ENCODE measurements at regions not wholly inside any gene's neighbourhood (a gene's known extent, or its start where the extent isn't known, plus 50 kb on each side); places are given as distances from the start of the nearest gene placed in this dataset.

GRCh38 chr13:109843695-109844094 is 57.3 kb upstream of the IRS2 start:
- ChIA-PET CTCF (no interaction called here), POLR2A (no interaction called here)
- H3K4me3 ChIP-seq (ENCODE audit: low read depth, low read length), result no peak overlapping the region
- H3K27ac ChIP-seq (ENCODE audit: low read depth, low read length), result no peak overlapping the region
- DNase-seq (ENCODE audit: low read depth, low spot score), result no peak
- no peaks in the 10 kb centered on the region; the same call in 1 of the 2 replicates for H3K9me3 ChIP-seq (ENCODE audit: control insufficient read depth, insufficient read depth, low read length)
- H3K27me3 ChIP-seq (ENCODE audit: control insufficient read depth, insufficient read depth, low read length), result no peaks in the 10 kb centered on the region
- no peak for TF ChIP-seq CTCF (IDR thresholded peaks at IDR 0.05; ENCODE audit: low read depth, low read length)

GRCh38 chr13:109842212-109842920 is 56.0 kb upstream of the IRS2 start:
- no peaks in the 10 kb centered on the region for H3K27me3 ChIP-seq (ENCODE audit: control insufficient read depth, insufficient read depth, low read length)
- DNase-seq (ENCODE audit: low read depth, low spot score), result no peak
- ChIA-PET POLR2A (no interaction called here), CTCF (no interaction called here)
- no peak overlapping the region for H3K4me3 ChIP-seq (ENCODE audit: low read depth, low read length)
- H3K9me3 ChIP-seq (ENCODE audit: control insufficient read depth, insufficient read depth, low read length), result no peaks in the 10 kb centered on the region; the same call in 1 of the 2 replicates
- H3K27ac ChIP-seq (ENCODE audit: low read depth, low read length), result no peak overlapping the region
- no peak for TF ChIP-seq CTCF (IDR thresholded peaks at IDR 0.05; ENCODE audit: low read depth, low read length)

- no peak overlapping the region for H3K4me3 ChIP-seq (ENCODE audit: low read depth, low read length)
- H3K27ac ChIP-seq (ENCODE audit: low read depth, low read length), result no peak overlapping the region
- CTCF ChIA-PET, result no interaction called here
- no peaks in the 10 kb centered on the region; the same call in 1 of the 2 replicates for H3K9me3 ChIP-seq (ENCODE audit: control insufficient read depth, insufficient read depth, low read length)
- POLR2A ChIA-PET, result no interaction called here
- no peak for TF ChIP-seq CTCF (IDR thresholded peaks at IDR 0.05; ENCODE audit: low read depth, low read length)
- DNase-seq (ENCODE audit: low read depth, low spot score), result no peak
- H3K27me3 ChIP-seq (ENCODE audit: control insufficient read depth, insufficient read depth, low read length), result no peaks in the 10 kb centered on the region
Measured at GRCh38 chr13:109840893-109841287, 54.5 kb upstream of the IRS2 start.

- H3K27me3 ChIP-seq (ENCODE audit: control insufficient read depth, insufficient read depth, low read length), result no peaks in the 10 kb centered on the region
- no peaks in the 10 kb centered on the region; the same call in 1 of the 2 replicates for H3K9me3 ChIP-seq (ENCODE audit: control insufficient read depth, insufficient read depth, low read length)
- H3K4me3 ChIP-seq (ENCODE audit: low read depth, low read length), result no peak overlapping the region
- H3K27ac ChIP-seq (ENCODE audit: low read depth, low read length), result no peak overlapping the region
- CTCF ChIA-PET, result no interaction called here
- DNase-seq (ENCODE audit: low read depth, low spot score), result no peak
- TF ChIP-seq CTCF (IDR thresholded peaks at IDR 0.05; ENCODE audit: low read depth, low read length), result no peak
- POLR2A ChIA-PET, result no interaction called here
Measured at GRCh38 chr13:109840201-109840892, 54.0 kb upstream of the IRS2 start.
